ENCODE measurements at regions not wholly inside any gene's neighbourhood (a gene's known extent, or its start where the extent isn't known, plus 50 kb on each side); places are given as distances from the start of the nearest gene placed in this dataset.
"Not testable (repeated sequence)": the region's sequence is repeated elsewhere in the genome, so short reads cannot be mapped to it uniquely, and the experiment has no call there.

- no peak overlapping the region for H3K4me3 ChIP-seq (ENCODE audit: low read depth, low read length)
- no peak for DNase-seq (ENCODE audit: low read depth)
- TF ChIP-seq CTCF (conservative IDR thresholded peaks at IDR 0.05; ENCODE audit: low read depth, low read length), result no peak
Measured at GRCh38 chr11:98061858-98062257, 958.9 kb upstream of the CNTN5 start.

DNA sequence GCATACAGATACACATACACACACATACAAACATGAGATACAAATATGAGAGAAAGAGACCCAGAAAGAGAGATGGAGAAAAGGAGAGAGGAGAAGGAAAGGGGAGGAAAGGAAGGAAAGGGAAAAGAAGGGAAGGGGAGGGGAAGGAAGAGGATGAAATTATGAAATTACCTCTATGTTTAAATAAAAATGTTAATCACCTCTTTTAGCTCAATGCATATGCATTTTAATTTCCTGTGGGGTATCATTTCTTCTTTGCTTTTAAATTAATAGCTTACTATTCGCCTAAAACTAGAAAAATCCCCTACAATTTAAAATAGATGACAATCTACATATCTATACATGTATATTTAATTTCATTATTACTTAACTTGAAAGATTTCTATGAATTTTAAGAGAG lies 958.0 kb upstream of the CNTN5 start:
- no peak for DNase-seq (ENCODE audit: low read depth)
- H3K4me3 ChIP-seq (ENCODE audit: low read depth, low read length), result no peak overlapping the region
- no peak for TF ChIP-seq CTCF (conservative IDR thresholded peaks at IDR 0.05; ENCODE audit: low read depth, low read length)

DNA sequence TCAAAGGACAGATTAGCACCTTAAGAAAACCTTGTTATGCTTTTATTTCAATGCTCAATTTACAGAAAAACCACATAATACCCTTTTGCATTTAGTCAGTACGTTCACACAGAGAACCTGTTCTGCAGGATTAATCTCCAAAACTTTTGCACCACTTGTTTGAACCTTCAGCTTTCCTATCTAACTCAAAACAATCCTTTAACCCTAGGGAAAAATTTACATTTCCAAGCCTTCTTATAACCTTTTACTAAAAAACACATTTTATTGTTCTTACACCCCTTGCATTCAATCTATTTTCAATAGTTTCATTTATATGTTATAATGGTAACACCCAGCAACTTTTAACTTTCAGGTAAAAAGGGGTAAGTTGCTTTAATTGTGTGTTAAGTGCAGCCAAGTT lies 952.5 kb upstream of the CNTN5 start:
- no peak for DNase-seq (ENCODE audit: low read depth)
- no peak for TF ChIP-seq CTCF (conservative IDR thresholded peaks at IDR 0.05; ENCODE audit: low read depth, low read length)
- H3K4me3 ChIP-seq (ENCODE audit: low read depth, low read length), result no peak overlapping the region

DNA sequence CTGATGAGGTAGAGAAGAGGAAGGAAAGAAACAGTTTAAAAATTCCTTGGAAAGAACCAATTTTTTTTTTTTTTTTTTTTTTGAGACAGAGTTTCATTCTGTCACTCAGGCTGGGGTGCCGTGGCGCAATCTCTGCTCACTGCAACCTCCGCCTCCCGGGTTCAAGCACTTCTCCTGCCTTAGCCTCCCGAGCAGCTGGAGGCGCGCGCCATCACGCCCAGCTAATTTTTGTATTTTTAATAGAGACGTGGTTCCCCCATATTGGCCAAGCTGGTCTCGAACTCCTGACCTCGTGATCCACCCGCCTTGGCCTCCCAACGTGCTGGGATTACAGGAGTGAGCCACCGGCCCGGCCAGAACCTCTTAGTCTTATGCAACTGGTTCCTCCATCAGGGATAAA lies 951.6 kb upstream of the CNTN5 start:
- DNase-seq (ENCODE audit: low read depth); H3K4me3 ChIP-seq (ENCODE audit: low read depth, low read length): not testable (repeated sequence)

DNA sequence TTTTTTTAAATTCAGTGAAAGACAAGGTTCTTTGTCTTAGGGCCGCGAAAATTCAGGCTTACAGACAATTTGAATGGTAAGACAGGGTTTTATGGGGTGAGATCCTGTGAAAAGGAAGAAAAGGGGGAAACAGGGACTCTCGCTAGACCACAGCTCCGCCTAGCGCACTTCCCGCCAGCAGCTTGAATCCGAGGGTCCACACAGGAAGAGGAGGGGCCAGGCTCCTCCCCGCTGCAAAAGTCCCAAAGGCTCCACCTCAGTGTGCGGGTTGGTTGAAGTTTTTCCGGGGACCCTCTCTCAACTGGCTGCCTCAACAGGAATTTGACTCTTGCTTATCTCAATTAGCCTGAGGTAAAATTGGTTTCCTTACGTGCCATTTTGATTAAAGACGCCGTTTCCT lies 950.9 kb upstream of the CNTN5 start:
- no peak overlapping the region for H3K4me3 ChIP-seq (ENCODE audit: low read depth, low read length)
- TF ChIP-seq CTCF (conservative IDR thresholded peaks at IDR 0.05; ENCODE audit: low read depth, low read length), result no peak
- DNase-seq (ENCODE audit: low read depth), result no peak

- H3K4me3 ChIP-seq (ENCODE audit: low read depth, low read length), result no peak overlapping the region
- no peak for DNase-seq (ENCODE audit: low read depth)
- no peak for TF ChIP-seq CTCF (conservative IDR thresholded peaks at IDR 0.05; ENCODE audit: low read depth, low read length)
Measured at GRCh38 chr11:98090861-98091505, 929.8 kb upstream of the CNTN5 start.

DNA sequence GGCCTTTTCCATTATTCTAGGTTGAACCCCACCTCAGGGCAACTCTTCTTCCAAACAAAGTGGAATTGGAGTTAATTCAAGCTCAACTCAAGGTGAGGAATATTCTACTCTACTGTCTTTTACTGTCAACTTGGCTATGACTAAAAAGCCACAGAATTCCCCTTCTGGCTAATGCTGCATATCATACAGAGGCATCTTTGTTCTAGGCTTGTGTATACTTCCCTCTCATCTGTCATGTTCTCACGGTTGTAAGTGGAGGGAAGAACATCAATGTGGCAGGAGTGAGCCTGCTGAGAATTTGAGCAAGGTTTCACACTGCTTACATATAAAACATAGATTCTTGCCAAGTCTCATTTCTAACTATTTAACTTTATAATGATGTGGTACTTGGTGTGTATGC lies 921.4 kb upstream of the CNTN5 start:
- TF ChIP-seq CTCF (conservative IDR thresholded peaks at IDR 0.05; ENCODE audit: low read depth, low read length), result no peak
- DNase-seq (ENCODE audit: low read depth), result no peak
- no peak overlapping the region for H3K4me3 ChIP-seq (ENCODE audit: low read depth, low read length)
